Stimulated activated CD4-positive, alpha-beta T cell treated with anti-CD3 and anti-CD28 coated beads, TNF-alpha, amount 100 ng/mL, for 48 hours (primary cell): ENCODE measurements at regions not wholly inside any gene's neighbourhood (a gene's known extent, or its start where the extent isn't known, plus 50 kb on each side); places are given as distances from the start of the nearest gene placed in this dataset.

Experiments
- DNase-seq, 3 donors: peaks; one replicate each; pipeline ENCODE4 v3.0.0-alpha.2; 2020; ENCODE audit warnings: low read depth in 3 of 3

DNA sequence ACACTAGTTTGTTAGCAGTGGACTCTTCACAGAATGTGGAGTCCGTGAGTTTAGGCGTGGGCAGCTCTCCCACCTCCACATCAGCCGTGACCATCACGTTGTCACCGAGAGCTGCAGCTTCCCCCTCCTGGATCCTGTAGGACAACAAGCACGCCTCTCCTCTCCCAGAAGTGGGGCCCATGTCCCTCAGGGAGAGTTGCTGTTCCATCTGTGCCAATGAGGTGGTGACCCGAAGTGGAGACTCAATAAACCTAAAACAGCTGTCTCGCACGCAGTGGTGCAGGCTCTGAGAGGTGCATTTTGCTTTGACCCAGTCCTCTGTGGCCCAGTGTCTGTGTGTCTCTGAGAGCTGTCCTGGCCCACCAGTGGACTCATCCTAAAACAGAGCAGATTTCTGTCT is 456.5 kb upstream of the SOX11 start:
- DNase-seq = no peak

DNA sequence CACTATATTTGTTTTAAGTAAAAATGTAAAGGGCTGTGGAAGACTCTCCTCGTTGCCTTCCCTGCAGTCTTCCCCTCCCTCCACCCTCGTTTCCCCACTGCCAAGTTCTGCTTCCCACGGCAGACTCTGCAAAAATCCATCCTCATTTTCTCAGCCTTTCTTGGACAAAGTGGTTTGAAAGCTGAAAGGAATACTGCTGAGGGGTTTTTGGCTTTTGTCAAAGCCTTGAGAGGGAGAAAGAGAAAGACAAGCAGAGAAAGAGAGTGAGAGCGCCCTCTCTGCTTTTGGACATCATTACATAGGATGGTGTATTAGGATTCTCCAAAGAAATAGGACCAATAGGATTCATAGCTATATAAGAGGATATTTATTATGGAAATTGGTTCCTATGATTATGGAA is 455.9 kb upstream of the SOX11 start:
- no peak for DNase-seq

DNA sequence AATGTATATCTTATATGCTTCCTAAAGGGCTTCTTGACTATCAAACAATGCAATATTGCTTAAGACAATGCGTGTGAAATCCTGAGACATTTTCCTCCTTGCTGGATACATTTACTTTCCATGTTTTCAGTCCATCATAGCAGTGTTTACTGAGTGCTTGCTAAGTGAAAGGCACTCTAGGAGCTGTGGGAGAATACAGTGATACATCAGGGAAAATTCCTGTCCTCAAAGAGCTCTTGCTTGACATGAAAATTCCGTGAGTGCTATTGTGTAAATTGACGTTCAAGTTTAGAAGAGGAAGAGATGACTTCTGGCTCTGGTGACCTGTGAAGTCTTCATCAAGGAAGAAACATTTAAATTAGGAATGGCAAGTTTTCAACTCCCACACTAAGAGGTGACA is 449.4 kb upstream of the SOX11 start:
- DNase-seq = no peak

DNA sequence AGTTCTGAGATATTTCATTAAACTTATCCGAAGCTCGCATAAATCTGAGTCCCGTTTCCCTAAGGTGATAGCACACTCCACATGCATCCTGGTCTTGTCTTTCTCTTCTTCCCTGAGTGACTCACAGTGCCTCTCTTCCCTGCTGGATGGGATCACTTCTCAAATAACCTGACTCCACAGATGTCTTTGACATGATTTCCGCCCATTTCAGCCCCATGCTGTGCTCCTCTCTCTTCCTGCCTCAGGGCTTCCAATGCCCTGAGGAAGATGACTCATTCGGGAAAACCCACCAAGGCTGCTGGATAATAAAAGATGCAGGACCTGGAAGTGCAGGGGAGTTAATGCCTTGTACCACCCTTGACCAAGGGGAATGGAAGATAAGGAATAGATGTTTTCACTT is 441.7 kb upstream of the SOX11 start:
- DNase-seq = no peak

DNA sequence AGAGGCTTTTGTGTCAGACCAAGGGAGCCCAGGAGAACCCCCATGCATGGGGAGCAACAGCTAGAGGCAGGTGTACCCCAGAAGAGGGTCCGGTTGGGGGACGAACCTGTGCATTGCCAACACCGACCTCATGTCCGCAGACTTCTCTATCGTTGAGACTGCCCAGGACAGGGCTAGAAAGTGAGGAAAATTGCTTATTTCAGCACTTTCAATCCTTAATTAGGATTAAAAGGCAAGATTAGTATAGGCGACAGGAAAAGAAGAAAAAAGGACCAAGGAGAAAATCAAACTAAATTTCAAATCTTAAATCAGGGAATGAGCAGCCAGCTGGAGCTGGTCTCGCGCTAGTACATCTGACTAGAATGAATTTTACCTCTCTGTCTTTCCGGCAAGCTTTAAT is 438.9 kb upstream of the SOX11 start:
- DNase-seq = no peak

DNA sequence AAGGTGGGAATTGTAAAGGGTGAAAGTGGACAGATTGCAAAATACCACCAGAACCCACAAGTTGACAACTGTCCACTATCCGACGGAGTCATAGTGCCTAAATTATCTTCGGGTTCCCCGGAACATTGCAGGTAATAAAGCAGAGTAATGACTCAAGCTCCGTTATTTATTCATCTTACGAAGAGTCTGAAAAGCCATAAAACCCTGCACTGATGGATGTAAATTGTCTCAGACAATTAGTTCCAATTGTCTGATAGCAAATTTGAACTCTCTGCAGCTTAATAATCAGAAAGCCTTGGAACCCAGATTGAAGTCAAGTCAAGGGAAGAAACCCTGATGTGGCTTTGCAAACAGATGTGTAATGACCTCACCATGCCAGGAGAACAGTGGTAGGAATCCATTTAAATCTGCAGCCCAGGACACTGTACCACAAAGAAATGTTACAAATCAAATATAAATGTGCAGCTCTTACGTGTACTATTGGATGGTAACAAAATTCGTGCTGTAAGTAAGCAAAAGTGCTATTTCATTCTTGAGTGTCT is 437.3 kb upstream of the SOX11 start:
- DNase-seq = no peak

DNA sequence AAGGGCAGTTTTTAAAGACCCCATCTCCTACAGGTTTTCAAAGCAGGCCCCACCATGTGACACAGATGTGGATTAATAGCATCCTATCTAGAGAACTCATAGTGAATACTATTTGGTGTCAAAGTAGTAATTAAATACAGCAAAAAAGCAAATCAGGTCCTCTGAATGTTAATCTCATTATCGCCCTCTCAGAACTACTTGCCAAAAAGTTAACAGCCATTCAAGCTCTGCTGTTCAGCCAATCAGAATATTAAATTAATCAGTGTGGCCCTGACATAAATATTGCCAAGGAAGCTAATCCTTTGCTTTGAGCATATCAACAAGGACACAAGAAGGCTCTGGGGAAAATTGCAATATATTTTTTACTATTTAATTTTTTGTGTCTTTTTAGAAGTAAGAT is 428.9 kb upstream of the SOX11 start:
- no peak for DNase-seq

DNA sequence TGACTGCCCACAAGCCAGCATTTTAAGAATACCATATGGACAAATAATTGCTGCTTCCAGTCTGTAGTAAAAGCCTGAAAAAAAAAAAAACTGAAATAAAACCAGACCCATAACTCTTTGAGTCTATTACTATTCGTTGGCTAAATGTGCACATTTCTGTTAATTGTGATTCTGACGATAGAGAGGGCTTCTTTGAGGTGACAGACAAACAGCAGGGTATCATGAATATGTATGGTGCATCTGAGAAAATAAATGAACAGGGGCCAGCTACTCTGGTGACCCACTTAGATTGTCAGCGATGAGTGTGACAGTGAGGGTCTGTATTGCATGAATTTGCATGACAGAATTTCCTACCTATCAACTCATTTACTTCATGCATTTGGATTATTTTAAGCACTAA is 427.8 kb upstream of the SOX11 start:
- no peak for DNase-seq

DNA sequence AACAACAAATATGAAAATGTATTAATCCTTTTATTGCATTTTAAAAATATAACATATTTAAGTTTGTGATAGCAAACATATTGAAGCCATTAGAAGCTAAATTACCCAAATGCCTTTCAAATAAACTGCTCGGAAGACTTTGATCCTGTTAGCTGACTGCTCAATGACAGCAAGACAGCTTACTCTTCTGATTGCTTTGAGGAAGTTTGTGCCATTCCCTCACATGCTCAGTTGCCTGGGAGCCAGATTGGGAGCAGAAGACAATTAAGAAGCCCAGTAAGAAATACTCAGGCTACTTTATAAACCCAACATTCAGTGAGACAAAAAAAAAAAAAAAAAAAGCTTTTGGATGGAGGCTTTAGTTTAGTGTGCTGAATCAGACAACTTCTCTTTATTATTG is 407.1 kb upstream of the SOX11 start:
- no peak for DNase-seq

DNA sequence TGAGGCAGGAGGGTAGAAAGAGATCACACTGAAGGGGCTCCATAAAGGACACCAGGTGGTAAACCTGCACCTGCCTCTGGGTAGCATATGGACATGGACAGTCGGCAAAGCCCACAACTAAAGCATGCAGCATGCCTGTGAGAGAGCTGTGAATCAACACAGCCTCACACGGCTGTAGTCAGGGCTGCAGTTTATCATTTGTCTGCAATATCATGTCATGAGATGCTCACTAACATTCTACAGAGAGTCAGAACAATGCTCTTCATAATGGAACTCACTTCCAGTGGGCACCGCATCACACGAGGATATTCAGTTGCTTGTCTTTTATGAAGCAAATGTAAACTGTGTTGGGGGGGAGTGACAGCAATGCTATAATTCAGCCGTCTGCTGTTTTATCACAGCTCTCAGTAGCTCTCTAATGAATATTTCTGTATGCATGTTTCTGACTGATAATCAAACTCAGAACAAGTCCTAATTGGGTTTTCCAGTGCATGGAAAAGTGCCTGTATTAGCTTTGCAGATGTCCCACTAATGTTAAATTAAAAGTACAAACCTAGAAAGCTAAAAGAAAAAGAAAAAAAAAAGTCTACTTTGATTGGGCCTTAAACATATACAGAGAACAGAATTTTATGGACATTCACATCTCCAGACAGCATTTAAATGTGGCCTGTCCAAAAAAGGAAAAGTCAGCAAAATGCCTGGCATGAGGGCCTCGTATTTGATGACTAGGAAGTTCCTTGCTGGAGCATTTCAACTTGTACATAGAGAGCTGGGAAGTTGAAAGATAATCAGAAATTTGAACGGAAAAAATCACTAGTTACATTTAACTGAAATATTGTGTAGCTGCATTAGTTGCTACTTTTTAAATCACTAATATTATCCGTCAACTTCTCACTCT is 406.1 kb upstream of the SOX11 start:
- DNase-seq = no peak

DNA sequence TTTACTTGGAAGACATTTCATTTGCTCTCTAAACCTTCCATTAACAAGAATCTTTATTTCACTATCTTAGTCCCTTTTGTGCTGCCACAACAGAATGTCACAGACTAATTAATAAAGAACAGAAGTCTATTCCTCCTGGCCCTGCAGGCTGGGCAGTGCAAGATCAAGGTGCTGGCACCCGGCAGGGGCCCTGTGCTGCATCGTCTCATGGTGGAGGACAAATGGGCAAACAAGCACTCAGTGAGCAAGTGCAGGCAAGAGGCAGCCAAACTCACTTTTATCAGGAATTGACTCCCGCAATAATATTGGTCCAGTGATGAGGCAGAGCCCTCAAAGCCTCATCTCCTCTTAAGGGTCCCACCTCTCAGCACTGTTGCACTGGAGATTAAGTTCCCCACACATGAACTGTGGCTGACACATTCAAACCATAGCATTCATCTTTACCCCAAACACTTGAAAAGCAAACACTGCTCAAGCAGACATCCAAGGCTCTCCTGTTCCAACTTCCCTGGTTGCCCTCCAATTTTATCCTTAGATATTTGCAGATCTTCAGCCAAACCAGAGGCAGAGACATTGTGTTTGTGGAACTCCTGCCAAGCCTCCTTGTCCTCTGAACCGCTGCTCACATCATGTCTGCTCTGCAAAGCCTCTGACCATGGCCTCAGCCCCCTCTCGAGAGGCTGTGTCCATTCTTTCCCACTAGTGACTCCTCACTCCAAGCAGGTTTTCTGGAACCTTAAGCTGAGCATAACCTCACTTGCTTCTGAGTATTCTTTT is 404.4 kb upstream of the SOX11 start:
- DNase-seq = no peak

DNA sequence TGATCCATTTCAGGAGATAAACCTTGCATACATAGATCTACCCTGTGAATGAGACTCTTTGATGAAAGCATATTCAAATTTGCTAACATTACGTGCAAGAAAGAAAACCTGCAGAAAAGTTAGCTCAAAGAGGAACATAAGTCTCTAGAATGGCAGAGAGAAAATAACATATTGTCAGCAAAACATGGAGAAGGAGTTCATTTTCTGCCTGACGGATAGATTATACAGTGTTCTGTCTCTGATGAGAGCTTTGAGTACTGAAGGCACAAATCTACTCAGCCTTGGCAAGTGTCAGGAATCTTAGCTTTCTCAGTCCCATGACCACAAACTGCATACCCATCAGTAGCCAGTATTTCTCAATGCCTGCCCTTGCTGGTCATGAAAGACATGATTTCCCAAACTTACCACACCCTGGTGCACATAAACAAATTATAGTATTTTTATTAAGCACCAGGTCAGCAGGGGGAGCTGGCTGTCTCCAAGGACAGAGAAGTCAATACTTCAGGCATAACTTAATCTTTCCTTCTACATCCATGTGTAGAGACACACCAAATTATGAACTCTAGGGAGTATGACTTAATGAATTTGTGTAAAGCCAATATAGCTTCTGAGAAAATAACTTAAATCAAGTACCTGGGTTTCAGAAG is 401.2 kb upstream of the SOX11 start:
- DNase-seq = no peak

DNA sequence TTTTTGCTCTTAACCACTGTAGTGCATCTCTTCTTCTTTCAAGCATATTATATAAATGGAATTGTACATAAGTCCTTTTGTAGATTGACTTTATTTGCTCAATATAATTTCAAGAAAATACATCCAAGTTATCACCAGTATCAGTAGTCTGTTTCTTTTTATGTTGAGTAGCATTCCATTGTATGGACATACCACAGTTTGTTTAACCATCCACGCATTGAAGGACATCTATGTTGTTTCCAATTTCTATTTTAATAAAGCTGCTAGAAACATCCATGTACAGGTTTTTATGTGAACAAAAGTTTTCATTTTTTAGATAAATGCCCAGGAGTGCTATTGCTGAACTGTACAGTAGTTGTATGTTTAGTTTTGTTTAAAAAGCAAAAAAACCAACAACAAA is 387.5 kb upstream of the SOX11 start:
- DNase-seq = no peak

DNA sequence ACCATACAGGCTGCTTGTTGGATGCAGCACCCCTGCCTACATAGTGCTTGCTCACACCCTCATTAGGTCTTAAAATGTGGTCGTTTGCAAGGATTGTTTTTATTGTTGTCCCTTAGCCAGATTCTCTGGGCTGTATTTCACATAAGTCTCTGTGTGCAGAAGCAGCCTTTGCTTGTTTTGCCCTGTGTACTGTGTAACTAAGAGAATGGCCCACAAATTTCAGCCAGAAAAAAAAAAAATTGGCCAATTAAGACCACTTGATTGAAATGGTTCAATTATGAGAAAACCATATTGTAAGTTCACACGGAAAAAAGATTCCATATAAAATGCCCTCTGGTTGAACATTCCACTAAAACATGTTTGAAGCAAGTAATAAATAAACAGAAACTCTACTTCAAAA is 377.1 kb upstream of the SOX11 start:
- DNase-seq = no peak

DNA sequence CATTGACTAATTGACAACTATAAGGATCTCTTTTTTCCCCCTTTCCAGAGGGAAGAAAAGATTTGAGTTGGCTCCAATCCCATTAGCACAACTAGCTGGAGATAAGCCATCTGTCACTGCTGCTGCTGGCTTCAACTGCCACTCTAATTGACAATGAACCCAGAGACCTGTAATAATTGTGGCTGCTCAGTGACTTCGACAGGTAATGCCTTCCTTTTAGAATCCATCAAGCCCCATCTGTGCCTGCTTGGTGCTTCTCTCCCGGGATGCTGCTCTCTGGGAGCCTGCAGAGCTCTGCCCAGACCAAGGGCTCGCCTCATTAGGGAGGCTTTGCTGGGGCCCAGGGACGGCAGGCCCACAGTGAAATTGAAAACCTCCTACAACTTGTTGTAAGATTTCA is 376.7 kb upstream of the SOX11 start:
- no peak for DNase-seq

DNA sequence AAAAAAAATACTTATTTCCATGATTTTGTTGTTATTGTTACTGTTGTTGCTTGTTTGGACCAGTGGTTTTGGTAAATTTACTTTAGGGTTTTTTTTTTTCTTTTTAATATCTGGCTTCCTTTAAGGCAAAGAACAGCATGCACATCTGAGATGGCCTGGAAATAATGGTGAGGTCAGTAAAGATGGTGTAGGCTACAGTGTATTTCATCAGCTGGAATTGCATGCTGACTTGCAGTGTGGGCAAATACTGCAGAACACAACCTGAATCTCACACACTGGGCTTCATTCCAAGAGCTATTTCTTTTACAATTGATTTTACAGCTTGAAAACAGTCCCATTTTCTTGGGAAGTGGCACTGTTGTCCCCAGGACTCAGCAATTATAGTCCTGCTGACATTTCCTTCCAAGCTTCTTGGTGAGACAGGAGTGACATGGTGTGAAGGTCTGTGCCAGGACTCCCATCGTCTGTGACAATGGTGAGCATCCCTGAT is 376.1 kb upstream of the SOX11 start:
- no peak for DNase-seq

DNA sequence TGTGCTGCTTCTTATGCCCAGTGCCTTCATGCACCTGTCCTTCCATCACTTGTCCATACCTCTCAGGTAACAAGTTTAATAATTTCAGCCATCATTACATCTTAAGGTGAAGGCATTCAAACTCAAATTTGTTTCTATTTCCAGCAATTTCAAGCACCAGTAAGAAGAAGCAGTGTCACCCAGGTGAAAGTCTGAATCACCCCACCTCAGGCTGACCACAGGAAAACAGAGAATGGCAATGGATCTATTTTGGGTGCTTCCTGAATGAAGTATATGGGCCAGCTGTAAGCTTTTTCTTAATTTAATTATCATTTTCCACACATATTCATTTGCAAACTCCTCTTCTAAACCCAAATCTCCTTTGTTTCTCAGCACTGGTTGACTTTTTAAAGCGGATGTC is 372.7 kb upstream of the SOX11 start:
- no peak for DNase-seq

DNA sequence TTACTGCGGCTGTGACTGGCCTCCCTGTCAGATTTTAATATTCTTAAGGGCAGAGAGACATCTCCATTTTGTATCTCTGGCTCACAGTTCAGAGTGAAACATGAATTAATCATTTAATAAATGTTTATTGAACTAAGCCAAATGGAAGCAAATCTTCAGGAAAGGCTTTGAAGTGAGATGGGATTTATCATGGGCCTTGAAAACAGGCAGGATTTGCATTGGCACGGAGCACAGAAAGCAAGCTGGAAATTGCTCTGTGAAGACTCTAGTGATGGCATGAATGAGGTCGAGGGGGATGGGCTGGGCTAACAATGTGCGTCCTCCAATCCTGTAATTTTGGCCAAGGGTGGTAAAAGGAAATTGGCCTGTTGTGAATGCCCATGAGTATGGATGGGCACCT is 369.8 kb upstream of the SOX11 start:
- DNase-seq = no peak

DNA sequence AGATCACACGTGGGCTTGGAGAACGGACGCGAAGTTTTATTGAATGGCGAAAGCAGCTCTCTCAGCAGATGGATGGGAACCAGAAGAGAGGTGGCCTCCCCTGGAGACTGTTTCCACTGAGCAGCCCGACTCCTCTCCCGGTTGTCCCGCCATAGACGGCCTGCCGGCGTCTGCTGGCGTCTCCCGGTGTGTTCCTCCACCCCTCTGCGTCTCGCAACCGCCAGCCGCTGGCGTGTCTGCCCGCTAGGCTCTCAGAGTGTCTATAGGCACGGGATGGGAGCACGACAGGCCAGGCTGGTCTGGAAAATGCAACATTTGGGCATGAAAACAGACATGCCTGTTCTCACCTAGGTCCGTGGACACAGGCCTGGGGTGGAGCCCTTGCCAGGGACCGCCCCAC is 366.7 kb upstream of the SOX11 start:
- no peak for DNase-seq

DNA sequence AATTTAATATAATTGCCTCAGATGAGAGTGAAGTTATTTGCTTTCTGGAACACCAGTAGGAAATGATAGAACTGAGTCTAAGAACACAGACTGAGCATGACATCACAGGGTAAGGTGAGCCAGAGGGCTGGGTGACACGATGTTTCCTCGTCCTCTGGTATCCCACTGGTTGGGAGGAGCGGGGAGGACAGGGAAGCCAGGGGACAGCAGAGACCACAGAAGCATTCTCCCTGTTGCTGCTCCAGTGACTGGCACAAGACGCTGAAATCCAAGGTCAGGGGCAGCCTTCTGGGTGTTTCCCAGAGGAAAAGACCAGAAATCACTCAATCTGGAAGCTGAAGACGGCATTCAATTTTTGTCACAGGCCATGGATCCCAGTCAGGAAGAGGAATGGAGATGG is 363.4 kb upstream of the SOX11 start:
- no peak for DNase-seq

DNA sequence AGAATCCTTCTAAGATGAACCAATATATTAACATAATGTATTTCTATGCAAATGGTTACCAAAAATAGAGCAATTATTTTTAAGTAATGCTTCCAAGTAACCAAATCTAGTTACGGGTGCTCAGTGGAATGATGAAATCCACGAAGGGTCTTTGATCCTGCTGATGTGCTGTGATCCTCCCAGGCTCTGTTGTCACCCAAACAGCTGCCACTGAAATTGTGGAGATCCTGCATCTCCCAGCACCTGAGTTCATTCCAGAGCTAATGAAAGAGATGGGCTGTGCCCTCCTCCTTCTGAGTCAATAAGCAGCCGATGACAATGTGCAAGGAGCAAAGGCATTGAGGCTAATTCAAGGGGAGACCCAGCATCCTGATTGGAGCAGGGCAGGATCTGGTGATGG is 362.4 kb upstream of the SOX11 start:
- DNase-seq = no peak

DNA sequence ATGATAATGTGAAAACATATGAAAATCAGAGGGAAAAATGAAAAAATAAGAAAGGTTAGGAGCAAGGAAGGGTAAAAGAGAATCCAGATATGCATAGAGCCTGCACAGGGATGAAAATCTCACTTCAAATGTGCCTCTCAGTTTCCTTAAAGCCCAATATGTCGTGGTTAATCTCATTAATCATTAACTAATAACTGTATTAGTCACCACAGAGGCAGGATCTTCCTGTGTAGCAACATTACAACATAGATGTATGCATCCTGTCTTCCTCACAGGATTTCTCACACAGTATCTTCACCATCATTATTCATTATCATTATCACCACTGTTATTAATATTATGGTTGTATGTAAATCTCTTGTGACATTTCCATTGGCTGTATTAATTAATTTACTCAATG is 361.2 kb upstream of the SOX11 start:
- DNase-seq = no peak
